Activated T-cell treated with anti-CD3 and anti-CD28 coated beads, Interleukin-2, amount 50 U/mL, for 24 hours (primary cell): ENCODE measurements at regions not wholly inside any gene's neighbourhood (a gene's known extent, or its start where the extent isn't known, plus 50 kb on each side); places are given as distances from the start of the nearest gene placed in this dataset.
"Not testable (repeated sequence)": the region's sequence is repeated elsewhere in the genome, so short reads cannot be mapped to it uniquely, and the experiment has no call there.

Experiments
- DNase-seq: peaks from one replicate; pipeline ENCODE4 v3.0.0-alpha.2; 2020
- H3K27ac Mint-ChIP-seq: 2 replicates; pipeline ENCODE4 v1.8.0; 2020; ENCODE audit warnings: mild to moderate bottlenecking, mixed read lengths
- H3K27me3 Mint-ChIP-seq: 2 replicates; pipeline ENCODE4 v1.8.0; 2020; ENCODE audit warnings: mixed read lengths
- H3K36me3 Mint-ChIP-seq: 2 replicates; pipeline ENCODE4 v1.8.0; 2020; ENCODE audit warnings: low read depth, mixed read lengths
- H3K4me1 Mint-ChIP-seq: 2 replicates; pipeline ENCODE4 v1.8.0; 2020; ENCODE audit warnings: low read depth, mixed read lengths
- H3K4me3 Mint-ChIP-seq: 2 replicates; pipeline ENCODE4 v1.8.0; 2020; ENCODE audit warnings: mild to moderate bottlenecking, moderate library complexity, mixed read lengths
- H3K9me3 Mint-ChIP-seq: 2 replicates; pipeline ENCODE4 v1.8.0; 2020; ENCODE audit warnings: mixed read lengths

DNA sequence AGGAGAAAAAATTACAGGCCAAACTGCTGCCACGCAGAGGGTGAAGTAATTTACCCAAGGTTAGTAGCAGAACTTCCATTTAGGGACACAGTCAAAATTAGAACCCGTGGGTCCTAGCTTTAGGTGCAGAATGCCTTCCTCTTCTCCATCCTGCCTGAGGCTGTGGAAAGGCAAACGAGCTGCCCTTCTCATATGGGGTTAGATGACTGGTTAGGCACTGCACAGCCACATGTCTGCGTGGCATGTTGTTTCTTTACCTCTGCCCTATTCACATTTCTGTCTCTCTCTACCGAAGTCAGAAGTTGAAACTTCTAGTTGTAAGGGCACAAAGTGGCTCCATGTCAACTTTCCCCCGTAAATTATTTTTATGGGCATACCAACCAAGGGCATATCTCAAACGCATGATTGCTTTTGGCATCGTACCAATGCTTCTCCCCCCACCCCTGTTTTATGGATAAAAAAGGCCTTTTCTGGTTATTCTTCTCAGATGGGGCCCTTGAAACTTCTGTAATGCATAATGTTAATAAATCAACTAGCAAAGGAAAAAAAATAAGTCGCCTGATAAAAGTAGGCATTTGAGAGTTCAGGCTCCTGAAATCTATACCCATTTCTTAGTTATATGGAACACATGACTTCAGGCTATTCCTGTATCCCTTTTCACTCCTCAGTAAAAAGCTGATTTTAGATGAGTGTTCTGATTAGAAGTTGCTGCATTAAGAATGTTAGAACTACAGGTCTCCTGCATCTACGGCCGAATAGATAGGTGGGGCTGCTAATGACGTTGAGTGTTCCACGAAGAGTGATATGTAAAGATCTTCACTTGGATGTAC, 139.6 kb upstream of the NRIP1 start:
- H3K36me3 Mint-ChIP-seq = no peaks in the 10 kb centered on the region
- no peaks in the 10 kb centered on the region for H3K9me3 Mint-ChIP-seq
- H3K4me1 Mint-ChIP-seq = no peaks in the 10 kb centered on the region
- H3K27me3 Mint-ChIP-seq = peaks cover 14% of the 10 kb centered on the region
- no peak overlapping the region for H3K4me3 Mint-ChIP-seq
- no peak overlapping the region for H3K27ac Mint-ChIP-seq
- DNase-seq = no peak

GRCh38 chr21:15204970-15205286, 140.1 kb upstream of the NRIP1 start:
- H3K27me3 Mint-ChIP-seq = peaks cover 14% of the 10 kb centered on the region

DNA sequence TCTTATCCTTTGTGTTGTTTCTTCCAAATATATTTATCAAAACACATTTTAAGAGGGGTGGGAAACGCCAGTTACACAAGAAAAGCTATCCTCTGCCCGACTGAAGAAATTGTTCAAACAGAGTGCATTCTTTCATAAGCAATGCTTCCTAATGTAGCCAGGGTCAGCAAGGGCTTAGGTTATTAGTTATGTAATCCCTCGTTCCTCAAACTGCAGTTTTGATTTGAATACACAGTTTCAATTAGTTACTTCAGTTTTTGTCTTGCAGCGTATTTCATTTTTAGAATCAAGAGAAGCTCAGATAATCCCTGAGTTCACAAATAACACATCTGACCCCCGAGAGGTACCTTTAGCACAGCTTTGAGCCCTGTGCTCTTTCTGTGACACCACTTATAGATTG, 141.7 kb upstream of the NRIP1 start:
- no peaks in the 10 kb centered on the region for H3K9me3 Mint-ChIP-seq
- no peak for DNase-seq
- H3K4me1 Mint-ChIP-seq = no peaks in the 10 kb centered on the region
- no peak overlapping the region for H3K27ac Mint-ChIP-seq
- peaks cover 14% of the 10 kb centered on the region for H3K27me3 Mint-ChIP-seq
- H3K4me3 Mint-ChIP-seq = no peak overlapping the region
- no peaks in the 10 kb centered on the region for H3K36me3 Mint-ChIP-seq

More at GRCh38 chr21:15204970-15205286, 140.1 kb upstream of the NRIP1 start:
- H3K4me3 Mint-ChIP-seq = no peak overlapping the region
- no peaks in the 10 kb centered on the region for H3K4me1 Mint-ChIP-seq
- no peaks in the 10 kb centered on the region for H3K36me3 Mint-ChIP-seq
- no peak overlapping the region for H3K27ac Mint-ChIP-seq
- H3K9me3 Mint-ChIP-seq = no peaks in the 10 kb centered on the region
- DNase-seq = no peak

- no peak for DNase-seq
- H3K27ac Mint-ChIP-seq = no peak overlapping the region
- no peaks in the 10 kb centered on the region for H3K9me3 Mint-ChIP-seq
- no peaks in the 10 kb centered on the region for H3K36me3 Mint-ChIP-seq
- H3K4me3 Mint-ChIP-seq = no peak overlapping the region
- H3K27me3 Mint-ChIP-seq = peaks cover 14% of the 10 kb centered on the region
- H3K4me1 Mint-ChIP-seq = no peaks in the 10 kb centered on the region
Observed at GRCh38 chr21:15207231-15207630, 142.4 kb upstream of the NRIP1 start.

DNA sequence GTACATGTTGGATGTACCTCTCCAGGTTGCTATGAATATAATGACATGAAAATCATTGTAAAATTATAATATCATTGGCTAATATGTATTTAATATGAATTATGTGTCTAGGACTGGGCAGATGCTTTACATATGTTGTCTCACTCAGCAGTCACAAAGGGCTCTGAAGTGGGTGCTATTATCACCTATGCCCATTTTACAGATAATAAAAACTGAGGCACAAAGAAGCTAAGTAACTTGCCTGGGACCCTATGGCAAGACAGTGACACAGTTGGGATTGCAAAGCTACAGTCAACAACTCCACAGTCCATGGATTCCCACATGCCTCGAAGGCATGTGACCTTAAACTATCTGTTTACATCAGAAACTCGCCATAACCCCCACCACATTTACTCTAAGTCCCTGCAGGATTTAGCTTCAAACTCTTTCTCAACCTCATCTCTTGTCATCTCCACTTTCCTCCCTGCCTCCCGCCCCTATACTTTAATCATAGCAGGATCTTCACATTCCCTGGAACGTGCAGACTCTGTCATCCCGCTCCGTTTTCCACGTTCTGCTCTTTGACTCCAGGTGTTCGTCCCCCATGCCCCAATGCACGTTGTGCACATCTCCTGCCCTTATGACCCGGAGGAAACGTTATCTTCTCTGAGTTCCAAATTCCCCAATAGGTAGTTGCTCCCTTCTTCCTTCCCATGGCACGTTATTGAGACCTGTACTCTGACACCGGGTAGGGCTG, 143.0 kb upstream of the NRIP1 start:
- Mint-ChIP-seq H3K36me3 (no peaks in the 10 kb centered on the region), H3K4me1 (no peaks in the 10 kb centered on the region), H3K4me3 (no peak overlapping the region), H3K27ac (no peak overlapping the region), H3K9me3 (no peaks in the 10 kb centered on the region), H3K27me3 (peaks cover 14% of the 10 kb centered on the region)
- no peak for DNase-seq

GRCh38 chr21:15208786-15209185, 144.0 kb upstream of the NRIP1 start:
- H3K4me3 Mint-ChIP-seq = no peak overlapping the region
- no peaks in the 10 kb centered on the region for H3K9me3 Mint-ChIP-seq
- no peaks in the 10 kb centered on the region for H3K36me3 Mint-ChIP-seq
- no peak for DNase-seq
- no peaks in the 10 kb centered on the region for H3K4me1 Mint-ChIP-seq
- peaks cover 14% of the 10 kb centered on the region for H3K27me3 Mint-ChIP-seq
- no peak overlapping the region for H3K27ac Mint-ChIP-seq

DNA sequence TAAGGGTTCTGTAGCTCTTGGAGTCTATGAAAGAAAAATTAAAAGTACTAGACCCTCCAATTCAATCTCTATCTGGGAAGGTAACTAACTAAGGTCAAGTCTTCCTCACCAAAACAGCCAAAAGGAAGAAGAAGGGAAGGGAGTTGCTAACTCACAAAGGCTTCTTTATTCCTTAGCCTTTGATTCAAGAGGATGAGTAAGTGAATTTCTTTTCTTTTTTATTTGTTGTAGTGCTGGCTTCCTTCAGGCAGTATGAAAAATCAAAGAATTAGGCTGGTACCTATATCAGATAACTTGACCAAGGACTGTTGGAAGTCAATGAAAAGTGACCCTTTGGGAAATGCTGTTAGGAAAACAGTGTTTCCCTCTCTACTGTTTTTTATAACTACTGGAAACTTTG, 144.4 kb upstream of the NRIP1 start:
- Mint-ChIP-seq H3K27me3 (peaks cover 14% of the 10 kb centered on the region), H3K27ac (no peak overlapping the region), H3K4me1 (no peaks in the 10 kb centered on the region), H3K36me3 (no peaks in the 10 kb centered on the region), H3K4me3 (no peak overlapping the region), H3K9me3 (no peaks in the 10 kb centered on the region)
- DNase-seq = no peak

- H3K27ac Mint-ChIP-seq = no peak overlapping the region
- H3K9me3 Mint-ChIP-seq = no peaks in the 10 kb centered on the region
- peaks cover 8% of the 10 kb centered on the region for H3K27me3 Mint-ChIP-seq
- no peak for DNase-seq
- H3K4me3 Mint-ChIP-seq = no peak overlapping the region
- no peaks in the 10 kb centered on the region for H3K4me1 Mint-ChIP-seq
- H3K36me3 Mint-ChIP-seq = no peaks in the 10 kb centered on the region
Observed at GRCh38 chr21:15210235-15210678, 145.5 kb upstream of the NRIP1 start.

DNA sequence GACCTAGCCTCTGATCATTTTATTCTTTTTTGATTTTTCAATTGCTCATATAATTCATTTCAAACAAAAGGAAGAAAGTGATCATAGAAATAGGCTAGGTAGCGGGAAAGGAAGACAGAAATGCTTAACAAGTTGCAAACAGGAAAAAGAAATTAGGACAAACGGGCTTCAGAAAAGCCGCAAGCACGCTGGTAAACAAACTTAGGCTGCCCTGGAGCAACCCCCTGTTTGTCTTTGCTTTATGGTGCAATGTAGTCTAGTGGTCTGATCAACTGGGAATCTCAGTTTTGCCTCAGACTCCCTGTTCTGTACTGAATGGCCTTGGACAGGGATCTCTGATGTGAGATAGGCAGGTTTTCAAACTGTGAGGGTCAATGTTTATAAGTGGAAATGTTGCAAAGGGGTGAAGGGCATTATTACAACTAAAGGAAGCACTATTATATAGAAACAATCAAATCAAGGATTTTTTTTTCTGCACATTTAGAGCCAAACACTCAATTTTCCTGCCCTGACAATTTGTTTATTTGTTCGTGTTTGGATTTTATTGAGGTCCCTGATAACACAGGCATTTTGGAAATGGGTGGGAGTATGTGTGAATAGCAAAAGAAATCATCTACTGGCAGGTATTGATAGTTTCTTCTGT, 146.8 kb upstream of the NRIP1 start:
- no peak overlapping the region for H3K4me3 Mint-ChIP-seq

DNA sequence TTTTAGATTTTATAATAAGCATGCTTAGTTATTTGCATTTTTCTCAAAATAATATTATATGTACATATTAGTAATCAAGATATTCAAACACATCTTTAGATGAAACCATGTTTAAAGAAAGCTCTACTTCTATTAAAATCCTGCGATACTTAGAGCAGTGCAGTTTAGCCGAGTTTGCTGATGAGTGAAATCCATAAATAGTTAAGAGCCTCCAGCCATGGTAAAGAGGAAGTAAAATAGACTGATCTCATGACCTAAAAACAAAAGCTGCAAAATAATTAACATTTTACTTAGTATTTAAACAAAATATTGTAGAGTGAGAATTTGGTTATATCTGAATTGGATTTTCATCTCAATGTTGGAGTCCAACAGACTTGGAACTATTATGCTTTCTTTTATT, 147.4 kb upstream of the NRIP1 start:
- no peak for DNase-seq
- no peaks in the 10 kb centered on the region for H3K27me3 Mint-ChIP-seq
- no peak overlapping the region for H3K27ac Mint-ChIP-seq
- H3K4me1 Mint-ChIP-seq = no peaks in the 10 kb centered on the region
- no peaks in the 10 kb centered on the region for H3K36me3 Mint-ChIP-seq
- no peaks in the 10 kb centered on the region for H3K9me3 Mint-ChIP-seq
- no peak overlapping the region for H3K4me3 Mint-ChIP-seq

More for the DNA sequence above, 146.8 kb upstream of the NRIP1 start:
- Mint-ChIP-seq H3K4me1 (no peaks in the 10 kb centered on the region), H3K27ac (no peak overlapping the region), H3K36me3 (no peaks in the 10 kb centered on the region), H3K27me3 (peaks cover 2% of the 10 kb centered on the region), H3K9me3 (no peaks in the 10 kb centered on the region)
- DNase-seq = no peak

- not testable (repeated sequence) for H3K9me3 Mint-ChIP-seq, H3K4me3 Mint-ChIP-seq, H3K36me3 Mint-ChIP-seq, DNase-seq, H3K27me3 Mint-ChIP-seq, H3K27ac Mint-ChIP-seq
- H3K4me1 Mint-ChIP-seq = peaks cover 12% of the 10 kb centered on the region
Observed at GRCh38 chr21:15218476-15218875, 153.7 kb upstream of the NRIP1 start.

DNA sequence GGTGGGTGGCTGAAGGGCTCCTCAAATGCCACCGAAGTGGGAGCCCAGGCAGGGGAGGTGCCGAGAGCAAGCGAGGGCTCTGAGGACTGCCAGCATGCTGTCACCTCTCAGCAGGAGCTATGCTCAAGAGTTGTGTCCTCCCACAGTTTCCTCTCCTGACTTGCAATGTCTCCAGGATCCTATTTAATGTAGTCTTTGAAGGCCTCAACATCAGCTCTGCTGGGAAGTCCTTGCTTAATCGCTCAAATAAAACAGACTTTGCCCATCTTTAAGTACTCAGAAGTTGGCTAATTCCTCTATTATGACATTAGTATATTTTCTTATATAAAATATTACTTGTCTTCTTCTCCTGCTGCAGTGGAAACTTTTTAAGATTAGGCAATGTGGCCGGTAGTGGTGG, 154.2 kb upstream of the NRIP1 start:
- no peak overlapping the region for H3K4me3 Mint-ChIP-seq
- H3K36me3 Mint-ChIP-seq = no peaks in the 10 kb centered on the region
- no peaks in the 10 kb centered on the region for H3K27me3 Mint-ChIP-seq
- no peaks in the 10 kb centered on the region for H3K9me3 Mint-ChIP-seq
- H3K27ac Mint-ChIP-seq = no peak overlapping the region
- H3K4me1 Mint-ChIP-seq = peaks cover 12% of the 10 kb centered on the region
- no peak for DNase-seq

DNA sequence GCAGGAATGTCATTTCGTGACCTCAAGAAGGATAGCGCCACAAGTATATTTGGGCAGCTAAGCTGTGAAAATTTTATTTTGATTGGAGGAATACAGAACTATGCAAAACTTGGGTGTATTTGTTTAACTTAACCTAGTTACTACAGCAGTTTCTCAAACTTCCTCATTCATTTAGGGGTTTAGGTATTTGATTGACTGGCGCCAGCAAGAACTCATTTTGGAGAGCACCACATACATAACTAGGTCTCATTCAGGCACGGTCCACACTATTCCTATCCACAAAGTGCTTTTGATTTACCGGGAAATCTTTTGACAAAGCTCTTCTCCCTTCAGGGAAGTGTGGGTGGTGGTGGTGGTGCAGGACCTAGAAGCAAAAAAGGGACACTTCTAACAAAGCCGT, 155.1 kb upstream of the NRIP1 start:
- no peaks in the 10 kb centered on the region for H3K9me3 Mint-ChIP-seq
- peaks cover 12% of the 10 kb centered on the region for H3K4me1 Mint-ChIP-seq
- no peak overlapping the region for H3K4me3 Mint-ChIP-seq
- no peaks in the 10 kb centered on the region for H3K36me3 Mint-ChIP-seq
- H3K27ac Mint-ChIP-seq = no peak overlapping the region
- no peaks in the 10 kb centered on the region for H3K27me3 Mint-ChIP-seq
- DNase-seq = no peak

GRCh38 chr21:15221799-15222386, 157.1 kb upstream of the NRIP1 start:
- DNase-seq = no peak
- no peaks in the 10 kb centered on the region for H3K36me3 Mint-ChIP-seq

More at GRCh38 chr21:15221799-15222386, 157.1 kb upstream of the NRIP1 start:
- H3K4me1 Mint-ChIP-seq = peaks cover 12% of the 10 kb centered on the region
- H3K27ac Mint-ChIP-seq = no peak overlapping the region
- no peak overlapping the region for H3K4me3 Mint-ChIP-seq
- H3K9me3 Mint-ChIP-seq = no peaks in the 10 kb centered on the region
- no peaks in the 10 kb centered on the region for H3K27me3 Mint-ChIP-seq
